ENCODE measurements at regions not wholly inside any gene's neighbourhood (a gene's known extent, or its start where the extent isn't known, plus 50 kb on each side); places are given as distances from the start of the nearest gene placed in this dataset.

DNA sequence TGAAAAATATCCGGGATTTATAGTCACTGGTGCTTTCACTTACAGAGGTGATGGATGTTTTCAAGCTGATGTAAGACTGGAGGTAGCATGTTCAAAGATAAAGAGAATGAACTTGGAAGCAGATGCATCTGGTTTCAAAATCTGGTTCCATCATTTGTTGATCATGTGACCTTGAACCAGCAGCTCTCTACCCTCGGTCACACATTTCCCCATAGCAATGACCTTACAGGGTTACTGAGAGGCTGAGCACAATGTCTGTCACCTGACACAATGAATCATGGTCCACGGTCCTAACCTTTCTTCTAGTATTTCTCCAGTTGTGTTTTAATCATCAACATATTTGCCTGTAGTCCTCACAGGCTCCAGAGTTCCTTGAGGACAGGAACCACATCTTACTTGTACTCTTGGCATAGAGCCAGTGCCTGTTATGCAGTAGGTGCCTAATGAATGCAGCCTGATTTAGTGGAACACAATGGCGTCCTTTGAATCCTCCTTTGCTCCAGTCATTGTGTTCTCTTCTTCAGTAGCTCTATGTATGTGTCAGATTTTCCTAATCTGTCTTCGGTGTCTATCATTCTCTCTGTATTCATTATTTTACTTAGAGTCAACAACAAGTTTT lies 667.3 kb downstream of the PTPRU start:
- no peak for DNase-seq

DNA sequence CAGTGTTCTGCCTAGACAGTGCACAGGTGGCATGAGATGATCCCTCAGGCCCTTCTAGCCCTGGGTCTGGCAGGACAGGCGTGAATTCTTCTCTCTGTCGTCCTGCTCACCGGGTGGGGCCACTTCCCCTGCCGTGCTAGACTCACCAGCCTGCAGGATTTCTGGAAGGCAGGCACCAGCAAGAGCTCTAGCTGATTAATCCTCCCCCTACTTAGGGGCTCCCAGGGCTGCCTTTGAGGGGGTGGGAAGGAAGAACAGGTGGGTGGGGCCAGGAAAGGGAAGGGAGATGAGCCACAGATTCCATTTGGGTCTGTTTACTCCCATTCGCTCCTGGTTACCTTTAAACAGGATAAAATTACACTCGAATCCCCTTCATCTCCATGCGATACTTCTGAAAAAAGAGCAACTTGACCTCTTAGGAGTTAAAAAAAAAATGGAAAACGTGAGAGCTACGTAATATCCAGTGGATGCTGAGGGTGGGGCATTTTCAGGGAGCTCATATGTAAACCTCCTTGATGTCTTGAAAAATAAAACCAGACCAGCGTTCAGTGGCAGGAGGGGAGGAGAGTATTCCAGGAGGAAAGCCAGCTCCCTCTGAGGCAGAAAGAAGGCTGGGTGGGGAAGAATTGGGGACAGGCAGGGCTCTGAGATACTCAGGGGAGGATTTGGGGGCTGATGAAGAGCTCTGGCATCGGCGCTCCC lies 665.5 kb downstream of the PTPRU start:
- peak; percentile 52 for DNase-seq

DNA sequence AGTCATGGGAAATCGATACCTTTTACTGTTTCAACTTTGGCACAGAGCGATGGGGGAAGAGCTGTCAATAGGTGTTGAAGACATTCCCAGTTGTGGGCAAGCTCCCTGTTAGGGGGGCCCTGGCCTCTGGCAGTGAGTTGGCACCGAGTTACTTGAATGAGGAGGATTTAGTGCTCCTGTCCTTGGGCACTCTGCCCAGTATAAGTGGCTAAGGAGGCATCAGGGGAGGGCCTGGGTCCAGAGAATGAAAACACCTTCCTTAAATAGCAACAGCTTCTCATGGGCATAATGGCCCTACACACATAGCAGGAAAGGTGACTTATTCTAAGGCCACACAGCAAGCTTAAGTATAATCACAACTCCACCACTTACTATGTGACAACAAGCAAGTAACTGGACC lies 664.4 kb downstream of the PTPRU start:
- no peak for DNase-seq

GRCh38 chr1:29900104-29900679 lies 663.9 kb downstream of the PTPRU start:
- no peak for DNase-seq

DNA sequence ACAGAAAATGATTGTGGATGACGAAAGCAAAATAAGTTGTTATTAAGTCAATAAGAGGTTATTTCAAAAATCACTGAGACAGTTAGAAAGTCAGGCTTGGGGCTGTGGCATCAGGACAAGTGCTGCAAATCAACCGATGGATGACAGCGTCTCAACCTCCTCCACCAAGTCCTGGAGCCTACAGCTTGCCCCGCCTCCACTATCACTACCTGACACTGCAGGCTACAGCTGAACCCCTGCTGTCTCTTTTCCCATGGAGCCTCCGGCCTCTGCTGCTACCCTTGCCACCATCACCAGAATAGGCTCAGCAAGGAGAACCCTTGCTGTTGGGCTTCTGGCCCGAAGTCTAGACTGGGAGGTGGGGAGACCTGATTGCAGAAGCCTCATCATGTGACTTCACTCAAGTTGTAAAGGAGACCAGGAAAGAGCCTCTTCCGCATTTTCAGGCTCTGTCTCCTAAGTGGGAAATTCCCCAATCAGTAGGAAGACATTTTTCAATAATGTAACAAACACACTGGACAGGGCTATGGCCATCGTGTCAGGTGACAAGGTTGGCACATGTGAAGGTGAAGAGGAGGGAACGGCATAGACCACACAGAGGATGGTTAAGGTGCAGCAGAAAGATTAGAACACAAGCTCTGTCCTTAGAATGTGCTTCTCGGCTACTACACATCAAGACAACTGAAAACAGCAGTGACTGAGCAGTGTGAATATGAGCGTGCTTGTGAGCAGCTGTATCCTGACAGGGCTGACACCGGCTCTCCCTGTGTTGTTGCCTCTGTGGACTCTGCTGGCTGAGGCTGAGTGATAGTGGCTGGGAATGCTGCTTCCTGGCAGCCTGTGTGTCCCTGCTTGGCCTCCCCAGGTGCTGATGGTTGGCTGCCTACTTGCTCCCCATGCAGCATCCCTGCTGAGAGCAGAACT lies 660.7 kb downstream of the PTPRU start:
- DNase-seq: no peak

- DNase-seq: no peak
Observed at GRCh38 chr1:29896300-29896699, 660.0 kb downstream of the PTPRU start.

DNA sequence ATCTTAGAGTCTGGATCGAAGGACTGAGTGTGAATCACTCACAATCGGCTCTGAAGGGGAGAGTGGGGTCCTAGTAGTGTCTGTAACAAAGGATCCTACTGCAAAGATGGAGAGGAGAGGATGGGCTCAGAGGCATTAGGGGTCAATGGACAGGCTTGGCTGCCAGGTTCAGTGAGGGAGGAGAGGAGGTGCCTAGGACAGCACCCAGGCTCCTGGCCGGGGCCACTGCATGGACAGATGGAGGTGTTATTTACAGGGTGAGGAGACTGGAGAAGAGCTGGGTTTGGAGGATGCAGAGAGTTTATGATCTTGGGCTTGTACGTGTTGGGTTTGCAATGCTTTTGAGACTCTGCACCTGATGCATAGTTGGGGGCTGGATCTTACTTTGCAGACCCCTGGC lies 658.9 kb downstream of the PTPRU start:
- no peak for DNase-seq

- DNase-seq: no peak
Observed at GRCh38 chr1:29894311-29894710, 658.0 kb downstream of the PTPRU start.

GRCh38 chr1:29893806-29894205 lies 657.5 kb downstream of the PTPRU start:
- DNase-seq: no peak

DNA sequence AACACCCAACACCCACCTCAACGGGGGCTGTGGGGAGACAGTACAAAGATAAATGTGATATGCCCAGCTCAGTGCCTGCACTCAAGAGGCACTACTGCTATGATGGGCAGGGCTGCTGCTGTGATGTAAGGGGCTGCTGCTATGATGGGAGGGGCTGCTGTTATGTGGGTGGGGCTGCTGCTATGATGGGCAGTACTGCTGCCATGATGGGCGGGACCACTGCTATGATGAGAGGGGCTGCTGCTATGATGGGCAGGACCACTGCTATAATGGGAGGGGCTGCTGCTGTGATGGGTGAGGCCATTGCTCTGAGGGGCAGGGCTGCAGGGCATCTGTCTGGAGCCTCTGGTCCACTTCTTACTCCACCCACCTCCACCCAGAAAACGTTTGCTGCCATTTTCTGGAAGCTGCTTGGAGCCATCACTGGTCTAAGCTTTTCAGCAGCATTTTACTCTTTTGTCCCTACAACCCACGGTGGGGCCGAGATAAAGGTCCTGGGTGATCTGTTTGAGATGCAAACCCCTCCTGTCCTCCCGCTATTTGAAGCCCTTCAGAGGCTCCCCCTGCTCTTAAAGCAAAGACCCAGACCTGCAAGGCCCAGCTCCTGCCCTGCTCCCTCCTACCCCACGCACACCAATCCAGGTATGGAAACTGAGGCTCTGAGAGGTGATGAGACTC lies 656.9 kb downstream of the PTPRU start:
- no peak for DNase-seq

DNA sequence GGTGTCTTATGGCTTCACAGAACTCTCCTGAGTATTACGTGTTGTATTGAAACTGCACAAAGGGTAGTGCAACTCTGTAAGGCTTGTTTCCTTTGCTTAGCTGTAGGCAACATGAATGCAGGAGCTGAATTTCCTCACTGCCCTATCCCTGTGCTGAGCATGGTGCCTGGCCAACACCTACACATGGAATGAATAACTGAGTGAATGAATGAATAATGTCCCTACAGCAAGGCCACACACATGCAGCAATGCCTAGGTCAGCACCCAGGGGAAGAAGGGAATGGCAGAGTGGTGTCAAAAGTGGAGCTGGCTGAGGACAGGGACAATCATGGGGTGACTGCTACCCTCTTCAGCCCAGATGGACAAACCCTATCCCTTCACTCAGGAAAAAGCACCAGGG lies 655.9 kb downstream of the PTPRU start:
- DNase-seq: no peak

DNA sequence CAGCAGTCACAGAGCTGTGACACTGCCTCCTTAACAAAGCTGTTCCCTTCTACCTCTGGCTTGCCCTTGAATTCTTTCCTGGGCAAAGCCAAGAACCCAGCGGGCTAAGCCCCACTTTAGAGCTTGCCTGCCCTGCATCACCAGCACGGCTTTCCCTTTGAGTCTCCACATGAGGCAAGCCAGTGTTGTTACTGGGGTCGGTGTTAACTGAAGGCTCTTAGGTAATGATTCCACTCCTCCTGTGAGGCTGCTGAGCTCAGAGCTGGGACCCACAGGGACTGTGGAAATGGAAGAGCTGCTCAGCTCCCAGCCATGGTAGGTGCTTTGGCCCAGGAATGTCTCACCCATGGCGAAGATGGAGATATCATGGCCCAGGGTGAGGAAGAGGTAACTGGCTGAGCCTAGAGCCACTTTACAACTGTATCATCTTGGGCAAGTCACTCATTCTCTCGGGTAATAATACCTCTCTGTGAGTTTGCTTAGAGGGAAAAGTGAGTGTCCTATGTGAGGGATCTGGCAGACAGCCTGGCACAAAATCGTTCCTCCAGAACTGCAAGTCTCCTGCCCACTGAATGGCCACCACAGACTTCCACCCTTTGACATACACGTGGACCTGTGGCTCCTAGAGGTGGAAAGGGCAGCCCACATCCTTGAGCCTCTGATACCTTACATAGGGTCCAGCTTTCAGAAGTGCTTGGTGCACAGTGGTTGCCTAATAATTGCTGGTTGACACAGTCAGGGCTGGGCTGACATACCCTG lies 654.1 kb downstream of the PTPRU start:
- DNase-seq: no peak

DNA sequence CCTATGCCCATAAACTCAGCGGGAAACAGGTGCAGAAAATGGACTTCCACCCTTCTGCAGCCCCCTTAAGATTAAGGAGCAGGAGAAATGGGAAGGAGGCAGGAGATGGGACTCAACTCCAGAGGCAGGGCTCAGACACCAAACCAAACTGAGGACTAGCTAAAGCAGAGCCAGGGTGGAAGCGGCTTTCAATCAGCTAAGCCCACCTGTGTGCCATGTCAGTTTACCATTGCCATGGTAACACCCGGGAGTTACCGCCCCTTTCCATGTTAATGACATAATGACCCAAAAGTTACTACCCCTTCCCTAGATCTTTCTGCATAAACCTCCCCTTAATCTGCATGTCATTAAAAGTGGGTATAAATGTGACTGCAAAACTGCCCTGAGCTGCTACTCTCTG lies 653.5 kb downstream of the PTPRU start:
- no peak for DNase-seq

DNA sequence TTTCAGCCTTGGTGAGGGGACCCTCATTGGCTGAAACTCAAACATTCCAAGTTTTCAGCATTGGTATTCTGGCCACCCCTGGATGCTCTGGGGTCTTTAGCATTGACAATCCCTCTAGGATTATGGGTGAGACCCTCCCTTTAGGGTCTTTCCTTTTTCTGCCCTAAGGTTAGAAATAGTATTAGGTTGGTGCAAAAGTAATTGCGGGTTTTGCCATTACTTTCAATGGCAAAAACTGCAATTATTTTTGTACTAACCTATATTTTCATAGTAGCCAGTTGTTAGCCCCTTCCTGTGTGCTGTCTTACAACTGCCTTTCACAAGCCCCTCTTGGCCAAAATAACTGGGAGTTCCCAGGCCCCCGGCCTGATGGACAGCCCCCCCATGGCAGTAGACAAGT lies 648.4 kb downstream of the PTPRU start:
- DNase-seq: no peak

- no peak for DNase-seq
Observed at GRCh38 chr1:29883986-29884385, 647.7 kb downstream of the PTPRU start.

GRCh38 chr1:29883411-29883832 lies 647.1 kb downstream of the PTPRU start:
- DNase-seq: no peak

GRCh38 chr1:29880556-29880955 lies 644.2 kb downstream of the PTPRU start:
- DNase-seq: no peak

DNA sequence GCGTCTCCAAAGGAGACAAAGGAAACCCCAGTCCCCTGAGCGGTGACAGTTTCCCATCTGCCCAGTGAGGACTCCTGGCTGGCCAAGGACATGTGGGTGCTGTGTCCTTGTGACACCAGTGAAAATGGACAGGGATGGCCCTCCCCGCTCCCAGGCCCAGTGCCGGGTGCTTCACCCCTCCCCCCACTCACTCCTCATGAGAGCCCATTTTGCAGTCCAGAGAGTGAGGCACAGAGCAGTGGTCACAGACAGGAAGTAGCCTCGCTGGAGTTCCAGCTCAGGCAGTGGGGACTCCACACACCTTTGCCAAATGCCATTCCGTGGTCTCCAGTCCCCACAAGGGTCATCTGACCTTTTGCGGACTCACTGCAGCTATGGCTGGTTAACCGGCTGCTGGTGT lies 642.9 kb downstream of the PTPRU start:
- no peak for DNase-seq

GRCh38 chr1:29878501-29878900 lies 642.2 kb downstream of the PTPRU start:
- no peak for DNase-seq

- no peak for DNase-seq
Observed at GRCh38 chr1:29876902-29877301, 640.6 kb downstream of the PTPRU start.

- DNase-seq: no peak
Observed at GRCh38 chr1:29876441-29876840, 640.1 kb downstream of the PTPRU start.
